Adrenal gland (tissue), 9 donors: ENCODE measurements at regions not wholly inside any gene's neighbourhood (a gene's known extent, or its start where the extent isn't known, plus 50 kb on each side); places are given as distances from the start of the nearest gene placed in this dataset.
"Not testable (repeated sequence)": the region's sequence is repeated elsewhere in the genome, so short reads cannot be mapped to it uniquely, and the experiment has no call there.

Experiments used
- DNase-seq, 7 donors: peaks; one replicate each; pipeline ENCODE4 v3.0.0-alpha.2; 2019 to 2020
- H3K27ac ChIP-seq, 5 donors: fragments of 200-600 bp; sonication (generic) in 4 of 5; 1 replicate in 3 of 5; 2 replicates in 2 of 5; pipeline versions ENCODE4 v1.5.1 to v1.8.0; 2016 to 2020; ENCODE audit warnings: mild to moderate bottlenecking in 1 of 5
- H3K27me3 ChIP-seq: fragments of 200-600 bp; 2 replicates; pipeline ENCODE4 v1.8.0; 2021
- H3K36me3 ChIP-seq, 2 donors: fragments of 200-600 bp; replicated peaks in 1 of 2; 1 replicate in 1 of 2; 2 replicates in 1 of 2; pipeline versions ENCODE4 v1.5.1 to v1.8.0; 2018 to 2022
- H3K4me1 ChIP-seq, 2 donors: fragments of 200-600 bp; replicated peaks in 1 of 2; 1 replicate in 1 of 2; 2 replicates in 1 of 2; pipeline versions ENCODE4 v1.5.1 to v1.8.0; 2018 to 2021
- H3K4me3 ChIP-seq, 4 donors: fragments of 200-600 bp; sonication (generic) in 3 of 4; one replicate each; pipeline ENCODE4 v1.5.1; 2016 to 2018
- H3K9me3 ChIP-seq, 3 donors: fragments of 200-600 bp; sonication (generic) in 1 of 3; replicated peaks in 1 of 3; 1 replicate in 2 of 3; 2 replicates in 1 of 3; pipeline versions ENCODE4 v1.5.1 to v1.8.0; 2016 to 2021
- CTCF ChIP-seq, 6 experiments: fragments of 450-650 bp in 4 of 6; fragments of 200-600 bp in 2 of 6; sonication (generic) in 1 of 6; IDR thresholded peaks; 1 replicate in 5 of 6; 2 replicates in 1 of 6; pipeline versions ENCODE4 v1.5.1 to v1.8.0; 2016 to 2021; ENCODE audit warnings: antibody characterized with exemption in 6 of 6, mild to moderate bottlenecking in 2 of 6, moderate library complexity in 1 of 6
- POLR2A ChIP-seq, 2 donors: fragments of 450-650 bp; IDR thresholded peaks; one replicate each; pipeline ENCODE4 v1.6.1; 2017; ENCODE audit warnings: antibody characterized with exemption in 2 of 2, mild to moderate bottlenecking in 2 of 2, moderate library complexity in 1 of 2
- WGBS, 4 donors: extraction: QIAGEN DNeasy Blood & Tissue Kit in 2 of 4; methylation state at CpG; one replicate each; pipeline versions ENCODE4 v1.1.5 to v1.1.7; 2013 to 2017; 5-methylcytosine and 5-hydroxymethylcytosine counted together
- intact Hi-C, 2 donors: fragments of 100-400 bp; cut with DNase I; formaldehyde crosslinking; loops; one replicate each; pipeline versions ENCODE4 v1.14.1 to v1.15.0; 2022 to 2023
- donor health status: healthy with polysubstance abuse.
- donor health status: Bipolar disorder and iron deficiency.
- donor health status: DM: yes; HTN: yes; CAD: no.
- donor health status: DM: no; HTN: no; CAD: no.
- donor health status: DM: no; HTN: no; CAD: no.

DNA sequence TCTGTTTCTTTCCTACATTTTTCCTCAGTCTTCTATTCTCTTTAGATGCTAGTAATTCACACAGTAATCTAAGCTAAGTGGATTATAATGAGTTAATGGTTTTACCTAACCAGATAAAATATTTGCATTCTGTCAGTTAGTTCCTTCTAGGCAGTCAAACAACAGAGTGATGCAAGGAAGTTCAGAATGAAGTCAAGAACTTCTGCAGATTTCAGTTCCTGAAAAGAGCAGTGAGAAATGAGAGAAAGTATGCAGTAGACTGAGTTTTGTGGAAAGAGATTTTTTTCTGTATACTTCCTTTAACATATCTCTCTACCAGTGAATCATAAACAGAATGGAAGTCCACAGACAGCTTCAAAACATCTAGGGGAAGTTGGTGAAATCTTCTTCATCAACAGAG, 774.0 kb upstream of the POU3F4 start:
- Histone ChIP-seq H3K4me3 (no peak overlapping the region), H3K36me3 (no peaks in the 10 kb centered on the region), H3K27ac (no peak overlapping the region), H3K27me3 (no peaks in the 10 kb centered on the region), H3K9me3 (no peaks in the 10 kb centered on the region), H3K4me1 (no peaks in the 10 kb centered on the region)
- intact Hi-C loops, result no loop called here
- no peak for TF ChIP-seq POLR2A (IDR thresholded peaks at IDR 0.05)
- no peak for TF ChIP-seq CTCF (IDR thresholded peaks at IDR 0.05)
- no peak for DNase-seq

GRCh38 chrX:82738313-82738712, 769.8 kb upstream of the POU3F4 start:
- WGBS, 4 donors, result 93 to 95% (median 94%) methylated on average over 8 to 20 of the region's 20 CpGs; no CpG with 5 or more reads in 1 of the 4 donors
- H3K27ac ChIP-seq, DNase-seq, intact Hi-C loops, H3K4me1 ChIP-seq, H3K4me3 ChIP-seq, H3K36me3 ChIP-seq, H3K9me3 ChIP-seq, H3K27me3 ChIP-seq: not testable (repeated sequence)

DNA sequence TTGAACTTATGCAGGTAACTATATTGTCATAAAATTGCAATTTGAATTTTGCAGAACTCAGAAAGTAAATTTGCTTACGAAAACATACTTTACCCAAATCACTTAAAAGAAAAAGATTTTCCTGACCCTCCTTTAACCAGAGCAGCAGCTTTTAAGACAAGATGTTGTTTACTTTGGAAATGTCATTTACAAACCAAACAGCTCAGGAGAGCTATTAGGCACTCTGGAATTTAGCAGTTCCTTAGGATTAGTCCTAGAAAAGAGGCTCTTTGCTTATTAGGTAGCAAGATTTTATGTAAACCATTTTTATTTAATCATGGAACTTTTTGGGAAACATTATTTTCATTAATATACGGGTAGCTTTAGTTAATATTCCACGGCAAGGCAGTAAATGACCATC, 765.7 kb upstream of the POU3F4 start:
- DNase-seq, result no peak
- no peak for TF ChIP-seq POLR2A (IDR thresholded peaks at IDR 0.05)
- no peak for TF ChIP-seq CTCF (IDR thresholded peaks at IDR 0.05)
- Histone ChIP-seq H3K27me3 (no peaks in the 10 kb centered on the region), H3K4me1 (no peaks in the 10 kb centered on the region), H3K4me3 (no peak overlapping the region), H3K36me3 (no peaks in the 10 kb centered on the region), H3K9me3 (no peaks in the 10 kb centered on the region), H3K27ac (no peak overlapping the region)
- intact Hi-C loops, result no loop called here
- WGBS, 4 donors, result 67 to 80% (median 74%) methylated on average over 3 of the region's 3 CpGs

GRCh38 chrX:82745725-82746124, 762.4 kb upstream of the POU3F4 start:
- WGBS, 4 donors, result 74 to 85% (median 79%) methylated on average over 5 of the region's 5 CpGs
- H3K27me3 ChIP-seq, H3K27ac ChIP-seq, H3K36me3 ChIP-seq, intact Hi-C loops, H3K4me1 ChIP-seq, H3K9me3 ChIP-seq, DNase-seq, H3K4me3 ChIP-seq: not testable (repeated sequence)

GRCh38 chrX:82748906-82749505, 759.1 kb upstream of the POU3F4 start:
- Histone ChIP-seq H3K4me1 (no peaks in the 10 kb centered on the region), H3K4me3 (no peak overlapping the region), H3K27ac (no peak overlapping the region), H3K9me3 (no peaks in the 10 kb centered on the region), H3K36me3 (no peaks in the 10 kb centered on the region), H3K27me3 (no peaks in the 10 kb centered on the region)
- TF ChIP-seq CTCF (IDR thresholded peaks at IDR 0.05) (no peak), POLR2A (IDR thresholded peaks at IDR 0.05) (no peak)
- intact Hi-C loops, result no loop called here
- DNase-seq, result no peak
- whole genome bisulfite sequencing, 4 donors, result 37 to 53% (median 46%) methylated on average over 2 of the region's 2 CpGs
